DND-41 (cell line): ENCODE measurements at regions not wholly inside any gene's neighbourhood (a gene's known extent, or its start where the extent isn't known, plus 50 kb on each side); places are given as distances from the start of the nearest gene placed in this dataset.

ENCODE experiments used
- EZH2 ChIP-seq: IDR thresholded peaks from 3 replicates; pipeline ENCODE4 v1.6.1; 2012; ENCODE audit warnings: borderline replicate concordance, low read depth, mild to moderate bottlenecking, moderate library complexity, low read length, inconsistent platforms; ENCODE audit not compliant: severe bottlenecking
- TF ChIP-seq, protein P1 (sequence below): IDR thresholded peaks from 2 replicates; pipeline ENCODE4 v1.5.1; 2012; ENCODE audit warnings: borderline replicate concordance, low read length, moderate library complexity, mild to moderate bottlenecking; ENCODE audit not compliant: poor library complexity, severe bottlenecking; ENCODE audit errors: extremely low read depth

DNA sequence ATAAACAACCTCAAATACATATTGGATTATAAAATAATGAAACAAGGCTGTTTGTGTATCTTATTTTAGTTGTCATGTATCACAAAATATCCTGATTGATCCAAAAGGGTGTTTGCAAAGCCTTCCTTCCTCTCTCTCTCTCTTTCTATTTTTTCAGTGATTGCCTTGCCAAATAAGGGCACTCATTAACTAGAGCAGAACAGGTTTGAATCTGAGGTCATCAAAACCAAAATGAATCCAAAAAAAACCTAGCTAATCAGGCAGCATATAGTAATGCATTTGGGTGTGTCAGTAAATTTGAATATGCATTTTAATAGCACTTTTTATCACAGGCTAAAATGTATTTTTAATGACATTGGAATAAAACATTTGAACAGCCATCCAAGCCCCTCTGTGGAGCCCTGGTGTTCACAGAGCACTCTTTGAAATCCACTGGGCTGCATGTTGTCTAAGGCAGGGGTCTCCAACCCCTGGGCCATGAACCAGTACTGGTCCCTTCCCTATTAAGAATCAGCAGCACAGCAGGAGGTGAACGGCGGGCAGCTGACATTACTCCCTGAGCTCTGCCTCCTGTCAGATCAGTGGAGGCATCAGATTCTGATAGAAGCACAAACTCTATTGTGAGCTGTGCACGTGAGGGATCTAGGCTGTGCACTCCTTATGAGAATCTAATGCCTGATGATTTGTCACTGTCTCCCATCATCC lies 171.8 kb upstream of the RAI14 start:
- TF ChIP-seq, protein P1, sequence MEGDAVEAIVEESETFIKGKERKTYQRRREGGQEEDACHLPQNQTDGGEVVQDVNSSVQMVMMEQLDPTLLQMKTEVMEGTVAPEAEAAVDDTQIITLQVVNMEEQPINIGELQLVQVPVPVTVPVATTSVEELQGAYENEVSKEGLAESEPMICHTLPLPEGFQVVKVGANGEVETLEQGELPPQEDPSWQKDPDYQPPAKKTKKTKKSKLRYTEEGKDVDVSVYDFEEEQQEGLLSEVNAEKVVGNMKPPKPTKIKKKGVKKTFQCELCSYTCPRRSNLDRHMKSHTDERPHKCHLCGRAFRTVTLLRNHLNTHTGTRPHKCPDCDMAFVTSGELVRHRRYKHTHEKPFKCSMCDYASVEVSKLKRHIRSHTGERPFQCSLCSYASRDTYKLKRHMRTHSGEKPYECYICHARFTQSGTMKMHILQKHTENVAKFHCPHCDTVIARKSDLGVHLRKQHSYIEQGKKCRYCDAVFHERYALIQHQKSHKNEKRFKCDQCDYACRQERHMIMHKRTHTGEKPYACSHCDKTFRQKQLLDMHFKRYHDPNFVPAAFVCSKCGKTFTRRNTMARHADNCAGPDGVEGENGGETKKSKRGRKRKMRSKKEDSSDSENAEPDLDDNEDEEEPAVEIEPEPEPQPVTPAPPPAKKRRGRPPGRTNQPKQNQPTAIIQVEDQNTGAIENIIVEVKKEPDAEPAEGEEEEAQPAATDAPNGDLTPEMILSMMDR: no peak
- TF ChIP-seq EZH2: no peak
